ENCODE measurements at regions not wholly inside any gene's neighbourhood (a gene's known extent, or its start where the extent isn't known, plus 50 kb on each side); places are given as distances from the start of the nearest gene placed in this dataset.

- no peak for DNase-seq
Measured at GRCh38 chr3:963255-963654, 129.6 kb upstream of the CNTN6 start.

- DNase-seq, result no peak
Measured at GRCh38 chr3:963755-964154, 129.1 kb upstream of the CNTN6 start.

- DNase-seq, result no peak
Measured at GRCh38 chr3:965826-966225, 127.0 kb upstream of the CNTN6 start.

- no peak for DNase-seq
Measured at GRCh38 chr3:966341-966740, 126.5 kb upstream of the CNTN6 start.

GRCh38 chr3:973340-973739, 119.5 kb upstream of the CNTN6 start:
- DNase-seq, result no peak

GRCh38 chr3:976006-976405, 116.8 kb upstream of the CNTN6 start:
- peak; percentile 10 for DNase-seq

- DNase-seq, result no peak
Measured at GRCh38 chr3:981156-981555, 111.7 kb upstream of the CNTN6 start.

- DNase-seq, result no peak
Measured at GRCh38 chr3:988785-989184, 104.0 kb upstream of the CNTN6 start.

- no peak for DNase-seq
Measured at GRCh38 chr3:992871-993270, 100.0 kb upstream of the CNTN6 start.

GRCh38 chr3:1002010-1002409, 90.8 kb upstream of the CNTN6 start:
- no peak for DNase-seq

- DNase-seq, result peak; percentile 90
Measured at GRCh38 chr3:1007866-1008265, 85.0 kb upstream of the CNTN6 start.

GRCh38 chr3:1010228-1010627, 82.6 kb upstream of the CNTN6 start:
- DNase-seq, result peak; percentile 17

- no peak for DNase-seq
Measured at GRCh38 chr3:1015826-1016225, 77.0 kb upstream of the CNTN6 start.

GRCh38 chr3:1017870-1018269, 75.0 kb upstream of the CNTN6 start:
- no peak for DNase-seq

- DNase-seq, result no peak
Measured at GRCh38 chr3:1019157-1019556, 73.7 kb upstream of the CNTN6 start.

GRCh38 chr3:1026395-1026794, 66.4 kb upstream of the CNTN6 start:
- DNase-seq, result no peak

GRCh38 chr3:1036207-1036826, 56.5 kb upstream of the CNTN6 start:
- DNase-seq, result no peak

- no peak for DNase-seq
Measured at GRCh38 chr3:1037631-1038030, 55.2 kb upstream of the CNTN6 start.

All from fibroblast of skin of right biceps (primary cell).